Neural crest cell (in vitro differentiated cells): ENCODE measurements at regions not wholly inside any gene's neighbourhood (a gene's known extent, or its start where the extent isn't known, plus 50 kb on each side); places are given as distances from the start of the nearest gene placed in this dataset.

Experiments used
- DNase-seq: peaks from one replicate; pipeline ENCODE4 v3.0.0; 2021; ENCODE audit warnings: low read depth, mixed read lengths, low spot score
- H3K27ac Mint-ChIP-seq: one replicate; pipeline ENCODE4 v1.8.0; 2021; ENCODE audit warnings: mild to moderate bottlenecking, mixed read lengths; ENCODE audit not compliant: unreplicated experiment
- H3K27me3 Mint-ChIP-seq: 2 replicates; pipeline ENCODE4 v1.8.0; 2021; ENCODE audit warnings: low read depth, mild to moderate bottlenecking, mixed read lengths
- H3K36me3 Mint-ChIP-seq: 2 replicates; pipeline ENCODE4 v1.8.0; 2021; ENCODE audit warnings: low read depth, mild to moderate bottlenecking, mixed read lengths
- H3K4me1 Mint-ChIP-seq: 2 replicates; pipeline ENCODE4 v1.8.0; 2021; ENCODE audit warnings: mixed read lengths
- H3K4me3 Mint-ChIP-seq: one replicate; pipeline ENCODE4 v1.8.0; 2021; ENCODE audit warnings: mild to moderate bottlenecking, mixed read lengths
- H3K9me3 Mint-ChIP-seq: 2 replicates; pipeline ENCODE4 v1.8.0; 2021; ENCODE audit warnings: mixed read lengths
- CTCF ChIP-seq: fragments of 200-600 bp; sonication (generic); conservative IDR thresholded peaks from 2 replicates; pipeline ENCODE4 v1.5.0; 2021; ENCODE audit warnings: antibody characterized with exemption, mild to moderate bottlenecking

- Mint-ChIP-seq H3K27ac (no peak overlapping the region), H3K9me3 (no peaks in the 10 kb centered on the region), H3K27me3 (no peaks in the 10 kb centered on the region), H3K4me1 (no peaks in the 10 kb centered on the region), H3K4me3 (no peak overlapping the region), H3K36me3 (no peaks in the 10 kb centered on the region)
- no peak for TF ChIP-seq CTCF
- no peak for DNase-seq
Observed at GRCh38 chr13:53920916-53921315, 892.3 kb downstream of the OLFM4 start.

- no peak for DNase-seq
Observed at GRCh38 chr13:53921473-53921872, 892.9 kb downstream of the OLFM4 start.

GRCh38 chr13:53941588-53942190, 913.1 kb downstream of the OLFM4 start:
- H3K36me3 Mint-ChIP-seq: no peaks in the 10 kb centered on the region
- H3K4me3 Mint-ChIP-seq: no peak overlapping the region
- no peak overlapping the region for H3K27ac Mint-ChIP-seq
- DNase-seq: no peak
- peaks cover 4% of the 10 kb centered on the region for H3K4me1 Mint-ChIP-seq
- no peak for TF ChIP-seq CTCF
- H3K27me3 Mint-ChIP-seq: no peaks in the 10 kb centered on the region
- H3K9me3 Mint-ChIP-seq: peaks cover 2% of the 10 kb centered on the region

More at GRCh38 chr13:53921473-53921872, 892.9 kb downstream of the OLFM4 start:
- TF ChIP-seq CTCF: no peak
- Mint-ChIP-seq H3K27me3 (no peaks in the 10 kb centered on the region), H3K9me3 (no peaks in the 10 kb centered on the region), H3K4me1 (no peaks in the 10 kb centered on the region), H3K27ac (no peak overlapping the region), H3K4me3 (no peak overlapping the region), H3K36me3 (no peaks in the 10 kb centered on the region)

GRCh38 chr13:53946500-53946899, 917.9 kb downstream of the OLFM4 start:
- no peaks in the 10 kb centered on the region for H3K27me3 Mint-ChIP-seq
- no peaks in the 10 kb centered on the region for H3K36me3 Mint-ChIP-seq
- peaks cover 4% of the 10 kb centered on the region for H3K4me1 Mint-ChIP-seq
- TF ChIP-seq CTCF: no peak
- no peak overlapping the region for H3K4me3 Mint-ChIP-seq
- DNase-seq: no peak
- H3K9me3 Mint-ChIP-seq: peaks cover 2% of the 10 kb centered on the region
- no peak overlapping the region for H3K27ac Mint-ChIP-seq

- no peak for DNase-seq
- no peak overlapping the region for H3K4me3 Mint-ChIP-seq
- H3K4me1 Mint-ChIP-seq: no peaks in the 10 kb centered on the region
- no peaks in the 10 kb centered on the region for H3K27me3 Mint-ChIP-seq
- H3K9me3 Mint-ChIP-seq: no peaks in the 10 kb centered on the region
- TF ChIP-seq CTCF: no peak
- H3K27ac Mint-ChIP-seq: no peak overlapping the region
- no peaks in the 10 kb centered on the region for H3K36me3 Mint-ChIP-seq
Observed at GRCh38 chr13:53953183-53953582, 924.6 kb downstream of the OLFM4 start.
